ENCODE measurements at regions not wholly inside any gene's neighbourhood (a gene's known extent, or its start where the extent isn't known, plus 50 kb on each side); places are given as distances from the start of the nearest gene placed in this dataset.

DNA sequence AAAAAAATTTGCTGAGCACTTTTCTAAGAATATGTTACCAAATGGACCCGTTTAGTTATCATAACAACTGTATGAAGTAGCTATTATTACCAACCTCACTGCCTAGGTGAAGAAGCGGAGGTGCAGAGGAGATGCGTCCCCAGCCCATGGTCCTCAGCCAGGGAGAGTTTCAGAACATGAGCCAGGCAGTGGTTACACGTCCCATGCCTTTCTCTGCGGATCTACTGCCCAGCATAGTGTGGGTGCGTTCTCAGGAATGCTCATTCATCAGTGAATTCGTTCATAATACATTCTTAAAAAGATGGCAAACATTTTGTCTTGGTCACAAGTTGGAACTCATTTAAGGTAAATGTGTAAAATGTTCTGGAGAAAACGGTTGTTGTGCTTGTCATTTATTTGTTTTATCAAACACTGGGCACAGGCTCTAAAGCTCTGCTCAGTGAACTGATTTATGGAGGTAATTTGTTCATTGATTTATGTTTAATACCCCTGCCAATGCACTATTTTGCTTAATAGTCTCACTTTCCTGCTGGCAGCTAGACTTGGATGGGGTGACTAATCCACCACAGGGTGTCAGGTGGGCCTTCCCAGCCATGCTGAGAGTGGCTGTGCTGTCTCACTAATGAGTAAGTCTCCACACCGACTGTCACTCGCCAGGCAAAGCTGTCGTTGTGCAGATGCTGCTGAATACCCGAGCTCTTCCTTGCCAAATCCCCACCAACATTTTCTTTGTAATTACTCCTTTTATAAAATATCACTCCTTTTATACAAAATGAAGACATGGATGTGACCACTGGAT lies 248.8 kb downstream of the TENT4A start:
- in situ Hi-C loops (cut with MboI; ENCODE audit: low pct_unique_long_range_greater_than_20kb, low sequenced_read_pairs, unreplicated experiment), result no loop called here
- no peak for DNase-seq (ENCODE audit: low spot score)
- TF ChIP-seq, protein P1, sequence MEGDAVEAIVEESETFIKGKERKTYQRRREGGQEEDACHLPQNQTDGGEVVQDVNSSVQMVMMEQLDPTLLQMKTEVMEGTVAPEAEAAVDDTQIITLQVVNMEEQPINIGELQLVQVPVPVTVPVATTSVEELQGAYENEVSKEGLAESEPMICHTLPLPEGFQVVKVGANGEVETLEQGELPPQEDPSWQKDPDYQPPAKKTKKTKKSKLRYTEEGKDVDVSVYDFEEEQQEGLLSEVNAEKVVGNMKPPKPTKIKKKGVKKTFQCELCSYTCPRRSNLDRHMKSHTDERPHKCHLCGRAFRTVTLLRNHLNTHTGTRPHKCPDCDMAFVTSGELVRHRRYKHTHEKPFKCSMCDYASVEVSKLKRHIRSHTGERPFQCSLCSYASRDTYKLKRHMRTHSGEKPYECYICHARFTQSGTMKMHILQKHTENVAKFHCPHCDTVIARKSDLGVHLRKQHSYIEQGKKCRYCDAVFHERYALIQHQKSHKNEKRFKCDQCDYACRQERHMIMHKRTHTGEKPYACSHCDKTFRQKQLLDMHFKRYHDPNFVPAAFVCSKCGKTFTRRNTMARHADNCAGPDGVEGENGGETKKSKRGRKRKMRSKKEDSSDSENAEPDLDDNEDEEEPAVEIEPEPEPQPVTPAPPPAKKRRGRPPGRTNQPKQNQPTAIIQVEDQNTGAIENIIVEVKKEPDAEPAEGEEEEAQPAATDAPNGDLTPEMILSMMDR (IDR thresholded peaks at IDR 0.05; ENCODE audit: extremely low read depth, insufficient read depth, missing control alignments), result no peak

DNA sequence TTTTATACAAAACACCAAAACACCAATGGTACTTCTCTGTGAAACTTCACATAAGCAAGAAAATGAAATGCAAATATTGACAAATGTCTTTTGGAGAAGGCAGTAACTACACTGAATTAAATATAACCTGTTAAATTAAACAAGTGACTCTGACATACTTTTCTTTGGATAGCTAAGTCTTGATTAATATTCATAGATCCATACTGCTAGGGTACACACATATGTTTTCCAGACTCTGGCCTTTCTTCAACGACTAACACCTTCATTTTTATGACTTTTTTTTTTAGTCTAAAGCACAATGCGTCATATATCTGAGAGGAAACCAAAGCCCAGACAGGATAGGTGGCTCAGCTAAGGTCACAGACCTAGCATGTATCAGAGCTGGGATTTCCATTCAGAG lies 263.7 kb downstream of the TENT4A start:
- TF ChIP-seq, protein P1 (IDR thresholded peaks at IDR 0.05; ENCODE audit: extremely low read depth, insufficient read depth, missing control alignments), result no peak
- DNase-seq (ENCODE audit: low spot score), result no peak
- in situ Hi-C loops (cut with MboI; ENCODE audit: low pct_unique_long_range_greater_than_20kb, low sequenced_read_pairs, unreplicated experiment), result no loop called here

DNA sequence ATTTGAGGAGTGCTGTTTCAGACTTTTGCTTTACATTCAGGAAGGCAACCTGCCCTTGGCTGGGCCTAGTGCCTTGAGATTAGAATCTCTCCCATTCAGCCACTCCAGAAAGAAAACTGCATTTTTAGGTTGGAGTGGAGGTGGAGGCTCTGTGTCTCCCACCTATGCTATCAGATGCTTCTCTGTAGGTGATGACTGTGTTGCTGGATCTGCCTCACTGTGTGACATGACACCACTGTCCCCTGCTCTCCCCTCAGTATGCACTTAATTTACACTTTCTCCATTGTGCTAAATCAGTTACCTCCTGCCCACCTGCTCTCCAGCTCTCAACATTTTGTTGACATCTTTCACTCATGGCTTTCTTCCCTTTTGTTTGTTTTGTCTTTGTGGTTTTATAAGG lies 265.8 kb downstream of the TENT4A start:
- no peak for DNase-seq (ENCODE audit: low spot score)
- TF ChIP-seq, protein P1 (IDR thresholded peaks at IDR 0.05; ENCODE audit: extremely low read depth, insufficient read depth, missing control alignments), result no peak
- in situ Hi-C loops (cut with MboI; ENCODE audit: low pct_unique_long_range_greater_than_20kb, low sequenced_read_pairs, unreplicated experiment), result no loop called here

DNA sequence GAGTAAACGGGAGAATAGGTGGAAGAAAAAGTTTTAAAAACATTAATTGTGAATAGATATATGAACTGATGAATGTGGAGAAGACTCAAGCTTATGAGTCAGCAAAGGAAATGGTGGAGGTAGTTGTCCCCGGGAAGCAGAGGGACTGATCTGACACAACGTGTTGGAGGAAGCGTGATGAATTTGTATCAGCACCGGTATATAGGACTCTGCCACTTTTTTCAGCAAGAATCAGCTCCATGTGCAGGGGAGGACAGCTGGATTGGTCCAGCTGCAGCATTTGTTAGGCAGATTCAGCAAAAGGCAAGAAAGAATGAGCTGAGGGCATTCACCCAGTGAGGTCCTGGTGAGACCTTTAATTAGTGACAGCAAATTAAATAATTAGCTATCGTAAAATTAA lies 276.0 kb downstream of the TENT4A start:
- no peak for DNase-seq (ENCODE audit: low spot score)
- TF ChIP-seq, protein P1 (IDR thresholded peaks at IDR 0.05; ENCODE audit: extremely low read depth, insufficient read depth, missing control alignments), result no peak
- in situ Hi-C loops (cut with MboI; ENCODE audit: low pct_unique_long_range_greater_than_20kb, low sequenced_read_pairs, unreplicated experiment), result no loop called here

DNA sequence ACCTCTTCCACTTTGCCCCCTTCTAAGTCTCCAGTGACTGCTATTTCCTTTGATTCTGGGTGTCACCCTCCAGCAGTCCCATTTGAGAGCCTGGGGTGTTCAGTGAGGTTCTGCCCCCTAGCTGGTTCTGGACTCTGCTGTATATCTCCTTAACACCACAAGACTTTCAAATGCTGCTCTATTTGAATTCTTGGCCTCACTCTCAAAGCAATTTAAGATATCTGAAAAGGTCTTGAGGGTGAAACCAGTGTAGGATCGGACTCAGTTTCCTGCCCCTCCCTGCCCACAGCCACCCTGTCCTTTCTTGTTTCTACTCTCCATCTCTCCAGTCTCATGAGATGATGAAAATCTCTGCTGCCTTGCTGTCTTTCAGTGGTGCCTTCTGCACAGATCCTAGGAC lies 280.9 kb downstream of the TENT4A start:
- no peak for DNase-seq (ENCODE audit: low spot score)
- in situ Hi-C loops (cut with MboI; ENCODE audit: low pct_unique_long_range_greater_than_20kb, low sequenced_read_pairs, unreplicated experiment), result no loop called here
- TF ChIP-seq, protein P1 (IDR thresholded peaks at IDR 0.05; ENCODE audit: extremely low read depth, insufficient read depth, missing control alignments), result no peak

DNA sequence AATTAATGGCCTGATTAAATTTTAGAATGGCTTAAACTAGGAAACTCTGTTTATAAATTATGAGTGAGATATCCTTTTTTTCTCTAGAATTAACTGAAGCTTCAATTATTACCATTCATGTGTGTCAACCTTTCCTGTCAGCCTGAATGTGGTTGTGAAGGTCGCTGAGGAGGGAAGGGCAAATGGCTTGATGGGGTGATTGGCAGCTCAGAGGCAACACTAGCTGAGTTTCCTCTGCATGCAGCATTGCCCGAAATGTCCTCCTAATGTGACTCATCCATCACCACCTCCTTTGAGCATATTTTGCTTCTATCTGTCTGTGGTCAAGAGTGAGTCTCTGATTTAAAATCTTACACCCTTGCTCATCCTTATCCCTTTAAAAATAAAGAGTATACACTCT lies 281.9 kb downstream of the TENT4A start:
- in situ Hi-C loops (cut with MboI; ENCODE audit: low pct_unique_long_range_greater_than_20kb, low sequenced_read_pairs, unreplicated experiment), result no loop called here
- TF ChIP-seq, protein P1 (IDR thresholded peaks at IDR 0.05; ENCODE audit: extremely low read depth, insufficient read depth, missing control alignments), result no peak
- DNase-seq (ENCODE audit: low spot score), result no peak

Data from GM13977 (cell line).